SJCRH30 (cell line): ENCODE measurements at regions not wholly inside any gene's neighbourhood (a gene's known extent, or its start where the extent isn't known, plus 50 kb on each side); places are given as distances from the start of the nearest gene placed in this dataset.
A peak's percentile ranks its signal among the peaks of the same experiment; 100 is the strongest.
"Not testable (repeated sequence)": the region's sequence is repeated elsewhere in the genome, so short reads cannot be mapped to it uniquely, and the experiment has no call there.

Source experiments
- DNase-seq, 2 experiments: peaks; one replicate each; pipeline ENCODE4 v3.0.0-alpha.2; 2015 to 2020
- H3K27ac ChIP-seq: fragments of 250-450 bp; sonication (Bioruptor Pico); 2 replicates; pipeline ENCODE4 v1.5.1; 2020; ENCODE audit warnings: mild to moderate bottlenecking, moderate library complexity
- H3K27me3 ChIP-seq: fragments of 250-450 bp; sonication (Bioruptor Pico); 2 replicates; pipeline ENCODE4 v1.5.1; 2020; ENCODE audit warnings: mild to moderate bottlenecking, moderate library complexity
- H3K36me3 ChIP-seq: fragments of 250-450 bp; sonication (Bioruptor Pico); 2 replicates; pipeline ENCODE4 v1.5.1; 2020; ENCODE audit warnings: mild to moderate bottlenecking, moderate library complexity
- H3K4me1 ChIP-seq: fragments of 250-450 bp; sonication (Bioruptor Pico); 2 replicates; pipeline ENCODE4 v1.5.1; 2020; ENCODE audit warnings: mild to moderate bottlenecking, moderate library complexity
- H3K4me3 ChIP-seq: fragments of 250-450 bp; sonication (Bioruptor Pico); 2 replicates; pipeline ENCODE4 v1.5.1; 2020; ENCODE audit warnings: mild to moderate bottlenecking, moderate library complexity
- H3K9me3 ChIP-seq: fragments of 250-450 bp; sonication (Bioruptor Pico); replicated peaks from 2 replicates; pipeline ENCODE4 v1.5.1; 2020; ENCODE audit warnings: mild to moderate bottlenecking, moderate library complexity

GRCh38 chr14:87050421-87050820, 942.6 kb downstream of the GALC start:
- Histone ChIP-seq H3K27me3 (no peaks in the 10 kb centered on the region), H3K4me3 (no peak overlapping the region), H3K27ac (no peak overlapping the region), H3K9me3 (no peaks in the 10 kb centered on the region), H3K36me3 (no peaks in the 10 kb centered on the region), H3K4me1 (peaks cover 11% of the 10 kb centered on the region)
- DNase-seq, result no peak

GRCh38 chr14:87049950-87050349, 943.0 kb downstream of the GALC start:
- H3K27me3 ChIP-seq, result no peaks in the 10 kb centered on the region
- H3K27ac ChIP-seq, result no peak overlapping the region
- no peaks in the 10 kb centered on the region for H3K36me3 ChIP-seq
- H3K9me3 ChIP-seq, result no peaks in the 10 kb centered on the region
- peaks cover 11% of the 10 kb centered on the region for H3K4me1 ChIP-seq
- no peak overlapping the region for H3K4me3 ChIP-seq
- DNase-seq, result peak; percentile 39 to 67

GRCh38 chr14:87046960-87047359, 946.0 kb downstream of the GALC start:
- DNase-seq, result no peak
- H3K27ac ChIP-seq, result no peak overlapping the region
- H3K9me3 ChIP-seq, result no peaks in the 10 kb centered on the region
- no peaks in the 10 kb centered on the region for H3K36me3 ChIP-seq
- no peaks in the 10 kb centered on the region for H3K4me1 ChIP-seq
- H3K4me3 ChIP-seq, result no peak overlapping the region
- H3K27me3 ChIP-seq, result no peaks in the 10 kb centered on the region

- H3K27ac ChIP-seq, result no peak overlapping the region
- no peaks in the 10 kb centered on the region for H3K9me3 ChIP-seq
- DNase-seq, result no peak
- H3K4me1 ChIP-seq, result no peaks in the 10 kb centered on the region
- H3K27me3 ChIP-seq, result no peaks in the 10 kb centered on the region
- no peaks in the 10 kb centered on the region for H3K36me3 ChIP-seq
- H3K4me3 ChIP-seq, result no peak overlapping the region
Measured at GRCh38 chr14:87045956-87046355, 947.0 kb downstream of the GALC start.

- Histone ChIP-seq H3K27me3 (no peaks in the 10 kb centered on the region), H3K4me1 (no peaks in the 10 kb centered on the region), H3K36me3 (no peaks in the 10 kb centered on the region), H3K27ac (no peak overlapping the region), H3K4me3 (no peak overlapping the region), H3K9me3 (no peaks in the 10 kb centered on the region)
- DNase-seq, result no peak
Measured at GRCh38 chr14:87045246-87045645, 947.7 kb downstream of the GALC start.

- H3K36me3 ChIP-seq, result no peaks in the 10 kb centered on the region
- no peaks in the 10 kb centered on the region for H3K4me1 ChIP-seq
- H3K9me3 ChIP-seq, result no peaks in the 10 kb centered on the region
- DNase-seq, result no peak
- no peaks in the 10 kb centered on the region for H3K27me3 ChIP-seq
- no peak overlapping the region for H3K27ac ChIP-seq
- no peak overlapping the region for H3K4me3 ChIP-seq
Measured at GRCh38 chr14:87044807-87045206, 948.2 kb downstream of the GALC start.

GRCh38 chr14:87043667-87044200, 949.2 kb downstream of the GALC start:
- no peaks in the 10 kb centered on the region for H3K27me3 ChIP-seq
- H3K9me3 ChIP-seq, result no peaks in the 10 kb centered on the region
- no peak overlapping the region for H3K27ac ChIP-seq
- no peaks in the 10 kb centered on the region for H3K36me3 ChIP-seq
- H3K4me3 ChIP-seq, result no peak overlapping the region
- no peak for DNase-seq
- no peaks in the 10 kb centered on the region for H3K4me1 ChIP-seq

GRCh38 chr14:87042354-87042753, 950.6 kb downstream of the GALC start:
- Histone ChIP-seq H3K4me1 (no peaks in the 10 kb centered on the region), H3K27ac (no peak overlapping the region), H3K9me3 (no peaks in the 10 kb centered on the region), H3K36me3 (no peaks in the 10 kb centered on the region), H3K27me3 (no peaks in the 10 kb centered on the region), H3K4me3 (no peak overlapping the region)
- DNase-seq, result no peak

GRCh38 chr14:87041290-87042020, 951.5 kb downstream of the GALC start:
- Histone ChIP-seq H3K4me3 (no peak overlapping the region), H3K4me1 (no peaks in the 10 kb centered on the region), H3K9me3 (no peaks in the 10 kb centered on the region), H3K36me3 (no peaks in the 10 kb centered on the region), H3K27ac (no peak overlapping the region), H3K27me3 (no peaks in the 10 kb centered on the region)
- no peak for DNase-seq

- Histone ChIP-seq H3K36me3 (no peaks in the 10 kb centered on the region), H3K4me3 (no peak overlapping the region), H3K4me1 (no peaks in the 10 kb centered on the region), H3K9me3 (no peaks in the 10 kb centered on the region), H3K27ac (no peak overlapping the region), H3K27me3 (no peaks in the 10 kb centered on the region)
- no peak for DNase-seq
Measured at GRCh38 chr14:87034680-87035079, 958.3 kb downstream of the GALC start.

GRCh38 chr14:87030197-87030596, 962.8 kb downstream of the GALC start:
- Histone ChIP-seq H3K36me3 (no peaks in the 10 kb centered on the region), H3K4me3 (no peak overlapping the region), H3K27ac (no peak overlapping the region), H3K4me1 (peaks cover 4% of the 10 kb centered on the region; the same call in 1 of the 2 replicates), H3K9me3 (no peaks in the 10 kb centered on the region), H3K27me3 (no peaks in the 10 kb centered on the region)
- DNase-seq, result no peak

- not testable (repeated sequence) for H3K4me1 ChIP-seq, H3K27me3 ChIP-seq, H3K36me3 ChIP-seq, H3K27ac ChIP-seq, H3K9me3 ChIP-seq, H3K4me3 ChIP-seq
- DNase-seq, result peak; percentile 66 to 68
Measured at GRCh38 chr14:87020106-87020505, 972.9 kb downstream of the GALC start.

GRCh38 chr14:87018294-87018693, 974.7 kb downstream of the GALC start:
- DNase-seq, result no peak
- Histone ChIP-seq H3K4me3 (no peak overlapping the region), H3K27ac (no peak overlapping the region), H3K9me3 (no peaks in the 10 kb centered on the region), H3K27me3 (no peaks in the 10 kb centered on the region), H3K36me3 (no peaks in the 10 kb centered on the region), H3K4me1 (peaks cover 9% of the 10 kb centered on the region)

GRCh38 chr14:87017335-87017734, 975.6 kb downstream of the GALC start:
- no peak for DNase-seq
- H3K4me1 ChIP-seq, result peaks cover 9% of the 10 kb centered on the region
- H3K9me3 ChIP-seq, result no peaks in the 10 kb centered on the region
- H3K27ac ChIP-seq, result no peak overlapping the region
- H3K36me3 ChIP-seq, result no peaks in the 10 kb centered on the region
- no peaks in the 10 kb centered on the region for H3K27me3 ChIP-seq
- no peak overlapping the region for H3K4me3 ChIP-seq

GRCh38 chr14:87014856-87015255, 978.1 kb downstream of the GALC start:
- Histone ChIP-seq H3K9me3 (no peaks in the 10 kb centered on the region), H3K27me3 (no peaks in the 10 kb centered on the region), H3K4me1 (peaks cover 2% of the 10 kb centered on the region; the same call in 1 of the 2 replicates), H3K36me3 (no peaks in the 10 kb centered on the region), H3K27ac (no peak overlapping the region), H3K4me3 (no peak overlapping the region)
- DNase-seq, result peak in 1 of 2 experiments; percentile 33

- Histone ChIP-seq H3K27ac (no peak overlapping the region), H3K4me3 (no peak overlapping the region), H3K27me3 (no peaks in the 10 kb centered on the region), H3K4me1 (no peaks in the 10 kb centered on the region; the same call in 1 of the 2 replicates), H3K36me3 (no peaks in the 10 kb centered on the region), H3K9me3 (no peaks in the 10 kb centered on the region)
- no peak for DNase-seq
Measured at GRCh38 chr14:87013583-87013982, 979.4 kb downstream of the GALC start.
